Panc1 (cell line): ENCODE measurements at regions not wholly inside any gene's neighbourhood (a gene's known extent, or its start where the extent isn't known, plus 50 kb on each side); places are given as distances from the start of the nearest gene placed in this dataset.

Experiments
- ATAC-seq: fragments of 200-7000 bp; cut with Tn5 transposase; 2 replicates; pipeline ENCODE4 v1.9.1; 2020; ENCODE audit warnings: mild to moderate bottlenecking, moderate library complexity
- BruUV-seq: library from RNA; stranded (reverse); fragments of 400-500 nt; replicated peaks from 2 replicates; lab custom pipeline; 2021; lab: Mats Ljungman, UMichigan
- CTCF ChIA-PET: fragments of 300-600 bp; sonication (Branson Sonifier 250); formaldehyde crosslinking; loops from one replicate; lab custom pipeline; 2022; ENCODE audit warnings: antibody characterized with exemption; lab: Charles Lee
- POLR2A ChIA-PET: fragments of 300-600 bp; sonication (Branson Sonifier 250); formaldehyde crosslinking; loops from one replicate; lab custom pipeline; 2022; ENCODE audit warnings: antibody characterized with exemption; lab: Charles Lee
- DNase-seq: peaks from one replicate; pipeline ENCODE4 v3.0.0-alpha.2; 2010; ENCODE audit warnings: low read depth, low spot score
- H3K27ac ChIP-seq: 2 replicates; pipeline ENCODE4 v1.5.1; 2011; ENCODE audit warnings: mild to moderate bottlenecking, low read length, inconsistent platforms
- H3K27me3 ChIP-seq: fragments of 200-500 bp; sonication (Bioruptor generic); 2 replicates; pipeline ENCODE4 v1.6.0; 2014; ENCODE audit warnings: low read length, inconsistent platforms; ENCODE audit not compliant: control insufficient read depth, insufficient read depth
- H3K36me3 ChIP-seq: fragments of 200-500 bp; sonication (Bioruptor generic); 2 replicates; pipeline ENCODE4 v1.5.1; 2014; ENCODE audit warnings: inconsistent platforms, mild to moderate bottlenecking, low read length, moderate library complexity; ENCODE audit not compliant: control insufficient read depth, insufficient read depth
- H3K4me1 ChIP-seq: 2 replicates; pipeline ENCODE4 v1.5.1; 2011; ENCODE audit warnings: inconsistent platforms, mild to moderate bottlenecking, low read length, moderate library complexity; ENCODE audit not compliant: control insufficient read depth, insufficient read depth
- H3K4me3 ChIP-seq, 2 experiments: 2 replicates each; pipeline ENCODE4 v1.5.1; 2011 to 2012; ENCODE audit warnings: low read depth in 2 of 2, low read length in 2 of 2, mild to moderate bottlenecking in 2 of 2, inconsistent platforms in 1 of 2, moderate library complexity in 1 of 2
- H3K9me3 ChIP-seq: fragments of 200-500 bp; sonication (Bioruptor generic); 2 replicates; pipeline ENCODE4 v1.5.1; 2014; ENCODE audit warnings: low read depth, mild to moderate bottlenecking, inconsistent platforms, low read length, moderate library complexity; ENCODE audit not compliant: control insufficient read depth, insufficient read depth
- POLR2AphosphoS5 ChIP-seq: IDR thresholded peaks from 2 replicates; pipeline ENCODE4 v1.6.1; 2012; ENCODE audit warnings: mild to moderate bottlenecking, low read depth, low read length, moderate library complexity
- SIN3A ChIP-seq: IDR thresholded peaks from 2 replicates; pipeline ENCODE4 v1.6.1; 2012; ENCODE audit warnings: low read depth, mild to moderate bottlenecking, low read length, moderate library complexity, borderline replicate concordance; ENCODE audit not compliant: insufficient read depth
- TCF7L2 ChIP-seq: IDR thresholded peaks from 2 replicates; pipeline ENCODE4 v1.6.1; 2011; ENCODE audit warnings: mild to moderate bottlenecking, low read depth, low read length, inconsistent platforms
- in situ Hi-C: cut with HindIII; loops from 2 replicates; pipeline ENCODE4 v1.10.0; 2016; ENCODE audit warnings: low sequenced_read_pairs, low pct_unique_long_range_greater_than_20kb
- intact Hi-C: fragments of 100-400 bp; cut with micrococcal nuclease; formaldehyde crosslinking; loops from one replicate; pipeline ENCODE4 v1.10.0; 2022; ENCODE audit not compliant: unreplicated experiment
- TF ChIP-seq, protein P1 (sequence below): fragments of 450-650 bp; IDR thresholded peaks from 2 replicates; pipeline ENCODE4 v1.5.1; 2017; ENCODE audit warnings: mild to moderate bottlenecking
- TF ChIP-seq, protein P2 (sequence below), 2 experiments: IDR thresholded peaks; 2 replicates each; pipeline ENCODE4 v1.6.1; 2011 to 2012; ENCODE audit warnings: low read depth in 2 of 2, control low read depth in 1 of 2, low read length in 1 of 2, mild to moderate bottlenecking in 1 of 2, moderate library complexity in 1 of 2; ENCODE audit not compliant: insufficient read depth in 1 of 2

DNA sequence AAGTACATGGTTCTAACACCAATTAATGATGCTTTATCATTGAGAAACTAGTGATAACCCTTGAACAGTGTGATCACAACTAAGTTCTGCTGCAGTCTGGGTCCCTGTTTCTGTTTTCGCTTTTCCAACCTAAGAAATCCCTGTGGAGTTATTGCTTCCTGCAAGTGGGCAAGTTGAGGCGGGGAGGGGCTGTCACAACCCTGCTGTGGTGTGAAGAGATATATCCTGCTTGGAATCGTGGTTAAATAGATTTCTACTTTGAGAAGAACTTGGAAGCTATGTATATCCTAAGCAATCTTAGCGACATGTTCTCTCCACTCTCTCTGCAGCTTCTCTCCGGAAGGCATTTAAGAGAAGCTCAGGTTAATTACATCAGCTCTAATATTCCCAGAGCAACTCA, 1223.6 kb downstream of the EPHA7 start:
- intact Hi-C loops = no loop called here
- ChIA-PET CTCF (no interaction called here), POLR2A (no interaction called here)
- H3K4me1 ChIP-seq = no peaks in the 10 kb centered on the region
- no peak overlapping the region for H3K4me3 ChIP-seq
- no peaks in the 10 kb centered on the region for H3K36me3 ChIP-seq
- H3K9me3 ChIP-seq = no peaks in the 10 kb centered on the region
- no peak overlapping the region for H3K27ac ChIP-seq
- DNase-seq = no peak
- in situ Hi-C loops = no loop called here
- BruUV-seq = no TSS peak
- no peak for ATAC-seq
- no peaks in the 10 kb centered on the region for H3K27me3 ChIP-seq
- TF ChIP-seq, protein P1, sequence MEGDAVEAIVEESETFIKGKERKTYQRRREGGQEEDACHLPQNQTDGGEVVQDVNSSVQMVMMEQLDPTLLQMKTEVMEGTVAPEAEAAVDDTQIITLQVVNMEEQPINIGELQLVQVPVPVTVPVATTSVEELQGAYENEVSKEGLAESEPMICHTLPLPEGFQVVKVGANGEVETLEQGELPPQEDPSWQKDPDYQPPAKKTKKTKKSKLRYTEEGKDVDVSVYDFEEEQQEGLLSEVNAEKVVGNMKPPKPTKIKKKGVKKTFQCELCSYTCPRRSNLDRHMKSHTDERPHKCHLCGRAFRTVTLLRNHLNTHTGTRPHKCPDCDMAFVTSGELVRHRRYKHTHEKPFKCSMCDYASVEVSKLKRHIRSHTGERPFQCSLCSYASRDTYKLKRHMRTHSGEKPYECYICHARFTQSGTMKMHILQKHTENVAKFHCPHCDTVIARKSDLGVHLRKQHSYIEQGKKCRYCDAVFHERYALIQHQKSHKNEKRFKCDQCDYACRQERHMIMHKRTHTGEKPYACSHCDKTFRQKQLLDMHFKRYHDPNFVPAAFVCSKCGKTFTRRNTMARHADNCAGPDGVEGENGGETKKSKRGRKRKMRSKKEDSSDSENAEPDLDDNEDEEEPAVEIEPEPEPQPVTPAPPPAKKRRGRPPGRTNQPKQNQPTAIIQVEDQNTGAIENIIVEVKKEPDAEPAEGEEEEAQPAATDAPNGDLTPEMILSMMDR = no peak
- TF ChIP-seq, protein P2, sequence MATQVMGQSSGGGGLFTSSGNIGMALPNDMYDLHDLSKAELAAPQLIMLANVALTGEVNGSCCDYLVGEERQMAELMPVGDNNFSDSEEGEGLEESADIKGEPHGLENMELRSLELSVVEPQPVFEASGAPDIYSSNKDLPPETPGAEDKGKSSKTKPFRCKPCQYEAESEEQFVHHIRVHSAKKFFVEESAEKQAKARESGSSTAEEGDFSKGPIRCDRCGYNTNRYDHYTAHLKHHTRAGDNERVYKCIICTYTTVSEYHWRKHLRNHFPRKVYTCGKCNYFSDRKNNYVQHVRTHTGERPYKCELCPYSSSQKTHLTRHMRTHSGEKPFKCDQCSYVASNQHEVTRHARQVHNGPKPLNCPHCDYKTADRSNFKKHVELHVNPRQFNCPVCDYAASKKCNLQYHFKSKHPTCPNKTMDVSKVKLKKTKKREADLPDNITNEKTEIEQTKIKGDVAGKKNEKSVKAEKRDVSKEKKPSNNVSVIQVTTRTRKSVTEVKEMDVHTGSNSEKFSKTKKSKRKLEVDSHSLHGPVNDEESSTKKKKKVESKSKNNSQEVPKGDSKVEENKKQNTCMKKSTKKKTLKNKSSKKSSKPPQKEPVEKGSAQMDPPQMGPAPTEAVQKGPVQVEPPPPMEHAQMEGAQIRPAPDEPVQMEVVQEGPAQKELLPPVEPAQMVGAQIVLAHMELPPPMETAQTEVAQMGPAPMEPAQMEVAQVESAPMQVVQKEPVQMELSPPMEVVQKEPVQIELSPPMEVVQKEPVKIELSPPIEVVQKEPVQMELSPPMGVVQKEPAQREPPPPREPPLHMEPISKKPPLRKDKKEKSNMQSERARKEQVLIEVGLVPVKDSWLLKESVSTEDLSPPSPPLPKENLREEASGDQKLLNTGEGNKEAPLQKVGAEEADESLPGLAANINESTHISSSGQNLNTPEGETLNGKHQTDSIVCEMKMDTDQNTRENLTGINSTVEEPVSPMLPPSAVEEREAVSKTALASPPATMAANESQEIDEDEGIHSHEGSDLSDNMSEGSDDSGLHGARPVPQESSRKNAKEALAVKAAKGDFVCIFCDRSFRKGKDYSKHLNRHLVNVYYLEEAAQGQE (IDR thresholded peaks at IDR 0.05; ENCODE audit: insufficient read depth in 1 of 2, low read depth in 2 of 2, low read length in 1 of 2) = no peak
- no peak for TF ChIP-seq SIN3A
- no peak for TF ChIP-seq POLR2AphosphoS5
- no peak for TF ChIP-seq TCF7L2

DNA sequence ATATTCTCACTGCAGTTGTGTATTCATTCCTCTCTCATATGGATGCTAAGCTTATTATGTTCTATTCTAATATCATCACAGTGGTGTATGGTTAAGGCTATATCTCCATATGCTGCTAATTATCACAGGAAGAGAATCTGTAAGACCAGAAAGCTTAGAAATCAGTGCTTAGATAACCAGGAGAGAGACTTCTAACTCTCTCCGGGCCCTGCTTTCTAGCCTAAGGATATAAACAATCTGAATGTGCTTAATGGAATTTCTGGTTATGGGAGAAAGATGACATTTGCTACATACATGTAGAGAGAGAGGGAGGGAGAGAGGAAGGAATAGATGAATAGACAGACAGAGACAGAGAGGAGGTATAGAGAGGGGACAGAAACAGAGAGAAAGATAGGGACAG, 1231.3 kb downstream of the EPHA7 start:
- POLR2A ChIA-PET = no interaction called here
- TF ChIP-seq TCF7L2 (no peak), SIN3A (no peak), POLR2AphosphoS5 (no peak)
- TF ChIP-seq, protein P2 (IDR thresholded peaks at IDR 0.05; ENCODE audit: insufficient read depth in 1 of 2, low read depth in 2 of 2, low read length in 1 of 2) = no peak
- BruUV-seq = no TSS peak

More for the DNA sequence above, 1231.3 kb downstream of the EPHA7 start:
- Histone ChIP-seq H3K4me3 (no peak overlapping the region), H3K36me3 (no peaks in the 10 kb centered on the region), H3K27ac (no peak overlapping the region), H3K27me3 (no peaks in the 10 kb centered on the region), H3K4me1 (no peaks in the 10 kb centered on the region), H3K9me3 (no peaks in the 10 kb centered on the region)
- no peak for DNase-seq
- CTCF ChIA-PET = no interaction called here
- ATAC-seq = no peak
- intact Hi-C loops = no loop called here
- in situ Hi-C loops = no loop called here
